Embryonic facial prominence (tissue), 1 donor: ENCODE measurements at regions not wholly inside any gene's neighbourhood (a gene's known extent, or its start where the extent isn't known, plus 50 kb on each side); places are given as distances from the start of the nearest gene placed in this dataset.

Experiments used
- DNase-seq: peaks from one replicate; pipeline ENCODE4 v3.0.0-alpha.2; 2016; ENCODE audit errors: extremely low spot score

DNA sequence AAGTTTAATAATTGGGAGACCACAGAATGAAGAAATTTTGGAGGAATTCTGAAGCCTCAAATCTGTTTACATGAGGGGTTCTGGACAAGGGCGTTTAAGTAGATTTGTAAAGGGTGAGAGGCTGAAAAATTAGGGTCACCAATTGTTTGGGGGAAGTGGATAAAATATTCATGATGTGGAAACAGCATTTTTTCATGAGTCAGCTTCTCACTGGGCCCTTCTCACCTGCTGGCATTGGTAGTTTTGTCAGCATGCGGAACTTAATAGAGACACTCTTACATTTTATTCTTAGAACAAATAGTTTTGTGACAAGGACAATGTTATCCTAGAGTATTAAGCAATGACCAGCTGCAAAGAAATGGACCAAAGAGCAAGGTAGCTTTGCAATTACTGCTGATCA, 634.4 kb downstream of the LRFN5 start:
- DNase-seq, result no peak

- DNase-seq, result no peak
These were observed 623.3 kb downstream of the LRFN5 start for GRCh38 chr14:42229976-42230375.

GRCh38 chr14:42229294-42229693, 622.6 kb downstream of the LRFN5 start:
- no peak for DNase-seq

DNA sequence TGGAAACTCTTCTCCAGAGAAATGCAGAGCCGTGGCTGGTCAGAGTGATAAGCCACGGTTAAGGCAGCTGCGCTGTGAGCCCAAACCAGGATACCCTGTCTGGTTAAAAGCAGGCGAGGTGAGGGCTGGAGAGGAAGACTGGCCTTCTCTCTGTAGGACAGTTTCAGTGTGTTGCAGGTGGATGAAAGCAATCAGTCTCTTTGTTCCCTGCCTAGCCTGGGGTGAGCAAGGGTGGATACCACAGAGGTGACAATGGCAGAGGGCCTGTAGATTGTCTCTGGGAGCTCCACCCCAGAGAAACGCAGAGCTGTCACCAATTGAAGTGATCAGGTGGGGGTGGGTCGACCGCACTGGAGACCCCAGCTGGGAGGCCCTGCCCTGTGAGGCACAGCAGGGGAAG, 621.9 kb downstream of the LRFN5 start:
- no peak for DNase-seq

DNA sequence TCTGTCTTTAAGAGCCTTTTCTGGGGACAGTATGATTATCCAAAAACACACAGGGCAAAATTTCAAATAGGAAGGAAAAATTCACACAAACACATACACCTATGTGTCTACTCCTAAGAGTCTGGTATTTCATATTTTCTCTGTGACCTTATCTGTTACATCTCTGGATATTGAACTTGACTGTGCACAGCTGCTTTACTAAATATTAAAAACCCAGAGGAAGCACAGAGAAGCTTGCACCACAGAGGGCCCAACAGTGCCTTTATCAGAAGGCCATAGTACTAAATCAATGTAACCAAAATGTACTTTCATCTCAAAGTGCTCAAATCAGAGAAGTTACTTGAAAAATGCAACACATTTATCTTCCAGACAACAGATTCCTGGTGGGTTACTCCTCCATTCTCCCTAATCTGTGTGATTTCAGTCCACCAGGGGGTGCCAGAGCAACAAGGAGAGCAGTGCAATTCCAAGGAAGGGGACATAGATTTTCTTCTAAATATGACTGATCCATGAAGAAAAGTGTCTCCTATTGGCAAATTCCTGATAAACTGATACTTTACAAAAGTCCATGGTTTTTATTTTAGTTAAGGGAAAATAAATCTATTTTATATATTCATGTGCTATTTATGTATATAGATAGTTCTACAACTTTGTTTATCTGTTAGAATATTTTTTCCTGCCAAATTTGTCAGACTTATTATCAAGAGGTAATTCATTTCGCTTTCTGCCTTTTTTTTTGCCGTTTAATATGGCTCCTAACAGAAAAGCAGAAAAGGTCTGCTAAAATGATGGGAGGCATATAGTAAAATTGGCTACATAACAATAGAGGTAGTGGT, 617.6 kb downstream of the LRFN5 start:
- peak; percentile 32 for DNase-seq

DNA sequence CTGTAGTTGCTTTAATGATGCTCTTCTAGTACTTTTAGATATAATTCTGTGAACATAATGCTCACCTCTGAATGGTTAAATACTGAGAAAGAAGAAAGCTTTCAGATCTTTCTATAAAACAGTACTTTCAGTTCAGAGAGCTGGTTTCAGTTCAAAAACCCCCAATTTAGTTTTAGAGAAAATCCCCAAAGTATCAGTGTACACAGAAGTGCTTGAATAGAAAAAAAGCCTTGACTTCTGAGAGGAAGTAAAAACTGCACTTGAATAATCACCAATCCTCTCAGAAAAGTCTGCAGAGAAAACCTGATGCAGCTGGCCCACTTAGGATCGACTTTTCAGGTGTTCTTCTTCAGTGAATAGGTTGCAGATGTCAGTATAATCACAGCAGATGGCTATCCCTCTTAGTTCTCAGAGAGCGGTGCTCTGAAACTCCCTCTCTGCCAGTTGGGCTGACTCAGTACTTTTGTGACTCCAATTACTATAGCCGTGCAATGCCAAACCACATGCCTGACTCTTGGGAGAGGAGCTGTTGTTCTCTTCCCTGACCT, 616.3 kb downstream of the LRFN5 start:
- DNase-seq, result no peak

GRCh38 chr14:42214981-42215491, 608.4 kb downstream of the LRFN5 start:
- no peak for DNase-seq

DNA sequence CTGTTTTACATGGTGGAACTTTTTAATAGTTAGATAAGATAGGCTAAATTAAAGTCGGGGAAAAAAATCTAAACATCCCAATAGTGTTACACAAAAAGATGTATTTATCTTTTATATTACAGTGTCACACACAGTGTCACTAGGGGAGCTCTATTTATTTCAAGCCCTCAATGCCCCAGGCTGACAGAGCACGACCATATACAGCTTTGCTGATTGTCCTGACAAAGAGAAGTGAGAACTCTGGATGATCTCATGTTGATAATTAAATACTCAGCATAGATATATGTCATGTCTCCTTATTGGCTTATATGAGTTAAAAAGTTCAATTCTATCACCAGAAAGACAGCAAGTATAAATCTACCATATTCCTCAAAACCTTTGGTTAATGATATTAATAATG, 594.3 kb downstream of the LRFN5 start:
- no peak for DNase-seq

DNA sequence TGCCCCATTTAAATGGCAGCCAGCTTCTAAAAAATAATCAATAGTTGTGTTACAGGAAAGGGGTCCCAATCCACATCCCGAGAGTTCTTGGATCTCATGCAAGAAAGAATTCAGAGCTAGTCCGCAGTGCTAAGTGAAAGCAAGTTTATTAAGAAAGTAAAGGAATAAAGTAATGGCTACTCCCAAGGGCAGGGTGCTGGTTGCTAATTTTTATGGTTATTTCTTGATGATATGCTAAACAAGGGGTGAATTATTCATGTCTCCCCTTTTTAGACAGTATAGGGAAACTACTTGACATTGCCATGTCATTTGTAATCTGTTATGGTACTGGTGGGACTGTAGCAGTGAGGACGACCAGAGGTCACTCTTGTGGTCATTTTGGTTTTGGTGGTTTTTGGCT, 591.3 kb downstream of the LRFN5 start:
- DNase-seq, result no peak

DNA sequence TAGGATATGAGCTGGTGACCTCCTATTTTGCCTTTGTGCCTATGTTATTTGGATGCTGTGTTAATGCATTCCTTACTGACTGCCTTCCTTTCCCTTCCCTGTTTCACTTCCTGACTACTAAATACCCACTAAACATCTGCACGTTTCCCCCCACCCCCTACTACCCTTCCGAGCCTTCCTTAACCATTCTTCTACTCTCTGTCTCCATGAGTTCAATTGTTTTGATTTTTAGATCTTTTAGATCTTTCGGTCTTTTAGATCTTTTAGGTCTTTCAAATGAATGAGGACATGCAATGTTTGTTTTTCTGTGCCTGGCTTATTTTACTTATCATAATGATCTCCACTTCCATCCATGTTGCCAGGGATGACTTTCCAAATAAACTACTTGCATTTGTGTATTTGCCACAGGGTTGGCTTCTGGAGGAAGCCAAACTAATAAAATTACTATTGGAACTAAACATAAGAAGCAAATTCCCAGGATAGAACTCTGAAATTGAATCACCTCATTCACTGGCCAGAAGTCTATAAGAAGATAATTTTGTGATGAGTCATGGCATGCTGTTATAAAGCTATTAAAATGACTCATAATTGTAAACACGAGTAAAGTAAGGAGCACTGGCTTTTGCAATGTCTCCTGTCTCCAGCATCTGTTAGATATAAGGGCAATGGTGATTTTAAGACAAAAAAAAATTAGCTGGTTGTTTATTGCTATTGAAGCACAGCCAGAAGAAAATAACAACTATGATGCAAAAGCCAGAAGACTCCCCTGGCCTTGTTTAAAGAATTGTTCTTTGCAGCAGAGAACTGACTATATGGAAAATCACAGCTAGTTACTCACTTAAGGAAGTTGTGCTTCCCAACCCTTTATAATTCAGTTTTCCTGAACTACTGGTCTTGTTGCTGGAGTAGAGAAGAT, 586.3 kb downstream of the LRFN5 start:
- peak; percentile 14 for DNase-seq

DNA sequence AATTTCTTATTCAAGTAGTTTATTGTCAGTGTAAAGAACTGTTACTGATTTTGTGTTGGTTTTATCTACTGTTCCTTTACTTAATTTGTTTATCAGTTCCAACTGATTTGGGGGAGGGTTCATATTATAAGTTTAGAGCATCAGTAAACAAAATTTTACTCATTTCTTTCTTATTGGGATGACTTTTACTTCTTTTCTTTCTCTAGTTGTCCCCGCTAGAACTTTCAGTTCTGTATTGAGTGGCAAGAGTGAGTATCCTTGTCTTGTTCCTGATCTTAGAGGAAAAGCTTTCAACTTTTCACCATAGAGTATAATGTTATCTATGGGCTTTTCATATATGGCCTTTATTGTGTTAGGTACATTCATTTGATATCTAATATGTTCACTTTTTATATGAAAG, 584.1 kb downstream of the LRFN5 start:
- DNase-seq, result no peak

DNA sequence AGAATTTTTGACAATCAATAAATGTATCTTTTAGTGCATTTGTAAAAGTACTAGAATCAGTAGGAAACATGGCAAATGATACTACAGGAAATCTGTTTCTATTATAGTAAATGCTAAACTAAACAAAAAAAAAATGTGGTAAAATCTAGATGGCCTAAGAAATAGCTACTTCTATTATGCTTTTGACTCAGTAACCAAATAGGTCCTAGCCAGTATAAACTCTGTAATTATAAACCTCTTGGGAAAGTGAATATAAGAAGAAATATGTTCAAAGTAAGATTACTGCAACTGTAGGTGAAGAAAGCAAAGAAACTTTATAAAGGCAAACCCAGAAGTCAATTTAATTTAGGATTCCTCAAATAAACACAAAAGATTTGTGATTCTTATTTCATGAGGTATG, 581.2 kb downstream of the LRFN5 start:
- DNase-seq, result no peak

- no peak for DNase-seq
These were observed 579.0 kb downstream of the LRFN5 start for GRCh38 chr14:42185718-42186117.

DNA sequence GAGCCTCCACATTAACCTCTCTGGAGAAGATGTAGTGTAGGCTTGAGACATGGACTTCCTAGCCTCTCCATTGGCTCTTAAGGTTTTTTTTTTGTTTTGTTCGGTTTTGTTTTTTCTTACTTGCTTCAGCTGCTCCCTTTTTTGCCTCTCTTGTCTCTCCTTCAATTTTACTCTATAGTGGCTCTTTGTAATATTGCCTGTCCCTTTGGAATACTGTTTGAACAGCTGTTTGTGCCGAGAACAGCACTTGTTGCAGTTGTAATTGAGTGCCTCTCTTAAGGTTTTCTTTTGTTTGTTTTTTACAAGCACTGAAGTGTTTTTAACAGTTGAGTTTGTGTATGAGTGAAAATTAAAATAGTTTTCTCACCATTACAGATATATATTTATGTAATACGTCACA, 567.7 kb downstream of the LRFN5 start:
- no peak for DNase-seq

GRCh38 chr14:42173206-42173605, 566.5 kb downstream of the LRFN5 start:
- no peak for DNase-seq

DNA sequence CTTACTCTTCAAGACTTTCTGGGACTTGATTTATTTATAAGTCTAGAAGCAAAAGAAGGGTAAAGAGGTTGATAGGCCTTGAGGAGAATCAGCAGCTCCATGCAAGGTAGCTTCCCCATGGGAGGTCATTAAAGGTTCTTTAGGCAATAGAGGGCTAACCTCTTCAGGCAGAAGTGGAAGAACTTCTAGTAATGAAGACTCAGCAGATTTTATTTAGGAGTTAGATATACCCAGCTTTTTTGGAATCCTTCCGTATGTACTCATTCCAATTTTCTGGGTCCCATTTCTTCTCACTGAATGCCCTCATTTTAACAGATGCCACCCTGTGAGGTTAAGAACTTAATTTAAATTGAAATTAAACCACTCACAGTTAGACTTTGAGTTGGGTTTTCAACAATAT, 565.6 kb downstream of the LRFN5 start:
- DNase-seq, result no peak

DNA sequence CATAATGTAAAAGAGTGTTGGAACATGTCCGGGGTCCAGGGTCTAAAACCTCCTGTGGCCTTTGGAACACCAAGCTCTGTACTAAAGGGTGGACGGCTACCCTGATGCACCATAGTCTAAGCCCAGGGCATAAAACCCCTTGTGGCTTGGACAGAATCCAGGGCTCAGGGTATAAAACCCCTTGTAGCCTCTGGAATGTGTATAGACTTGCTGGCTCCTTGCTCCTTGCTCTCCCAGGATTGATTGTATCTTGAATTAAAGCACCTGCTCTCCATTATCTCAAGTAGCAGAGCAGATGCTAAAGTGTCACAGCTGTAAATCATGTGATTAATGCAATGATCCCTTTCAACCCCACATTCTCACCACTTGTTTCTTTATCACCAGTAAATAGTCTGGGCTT, 556.5 kb downstream of the LRFN5 start:
- no peak for DNase-seq

DNA sequence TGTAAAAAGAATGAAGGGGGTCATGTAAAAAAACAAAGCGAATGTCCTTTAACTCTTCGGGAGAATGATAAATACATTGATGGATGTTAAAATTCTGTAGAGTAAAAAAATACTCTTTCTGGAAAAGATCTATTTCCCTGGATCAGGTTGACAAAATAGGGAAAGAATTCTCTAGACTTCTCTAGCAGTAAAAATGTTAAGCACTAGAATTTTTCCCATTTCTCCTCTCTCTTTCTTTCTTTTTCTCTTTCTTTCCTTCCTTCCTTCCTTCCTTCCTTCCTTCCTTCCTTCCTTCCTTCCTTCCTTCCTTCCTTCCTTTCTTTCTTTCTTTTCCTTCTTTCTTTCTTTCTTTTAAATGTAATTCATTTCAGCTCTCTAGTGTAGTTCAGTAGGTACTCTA, 552.5 kb downstream of the LRFN5 start:
- DNase-seq, result no peak

- no peak for DNase-seq
These were observed 543.1 kb downstream of the LRFN5 start for GRCh38 chr14:42149609-42150261.

- DNase-seq, result no peak
These were observed 539.1 kb downstream of the LRFN5 start for GRCh38 chr14:42145766-42146165.

DNA sequence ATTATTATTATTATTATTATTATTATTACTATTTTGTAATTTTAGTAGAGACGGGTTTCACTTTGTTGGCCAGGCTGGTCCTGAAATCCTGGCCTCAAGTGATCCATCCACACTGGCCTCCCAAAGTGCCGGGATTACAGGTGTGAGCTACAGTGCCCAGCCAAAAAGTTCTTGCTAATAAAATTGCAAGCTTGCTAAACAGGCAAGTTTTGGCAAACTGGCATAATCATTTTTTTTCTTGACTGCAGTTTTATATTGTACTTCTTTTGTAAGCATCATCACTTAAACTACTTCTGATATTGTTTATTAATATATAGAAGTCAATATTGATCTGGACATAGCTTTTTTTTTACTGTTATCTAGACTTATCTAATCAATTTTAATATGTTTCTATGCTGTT, 536.4 kb downstream of the LRFN5 start:
- no peak for DNase-seq

- no peak for DNase-seq
These were observed 534.7 kb downstream of the LRFN5 start for GRCh38 chr14:42141328-42141727.
